Breast epithelium (tissue), 3 donors: ENCODE measurements at regions not wholly inside any gene's neighbourhood (a gene's known extent, or its start where the extent isn't known, plus 50 kb on each side); places are given as distances from the start of the nearest gene placed in this dataset.

ENCODE experiments used
- CTCF ChIP-seq, 3 donors: fragments of 450-650 bp; IDR thresholded peaks; one replicate each; pipeline ENCODE4 v1.5.1; 2016 to 2017; ENCODE audit warnings: antibody characterized with exemption in 3 of 3, mild to moderate bottlenecking in 3 of 3, moderate library complexity in 3 of 3
- POLR2A ChIP-seq: fragments of 450-650 bp; IDR thresholded peaks from one replicate; pipeline ENCODE4 v1.6.1; 2016; ENCODE audit warnings: antibody characterized with exemption, mild to moderate bottlenecking, moderate library complexity
- POLR2AphosphoS5 ChIP-seq, 3 donors: sonication (generic); formaldehyde crosslinking; IDR thresholded peaks; one replicate each; pipeline ENCODE4 v1.6.1; 2017; ENCODE audit warnings: antibody characterized with exemption in 3 of 3

GRCh38 chr7:125681508-125681907 lies 751.9 kb upstream of the POT1 start:
- TF ChIP-seq CTCF (IDR thresholded peaks at IDR 0.05): no peak
- no peak for TF ChIP-seq POLR2AphosphoS5 (IDR thresholded peaks at IDR 0.05)
- TF ChIP-seq POLR2A: no peak
